Keratinocyte (primary cell): ENCODE measurements at regions not wholly inside any gene's neighbourhood (a gene's known extent, or its start where the extent isn't known, plus 50 kb on each side); places are given as distances from the start of the nearest gene placed in this dataset.

Source experiments
- CTCF ChIP-seq, 3 experiments: IDR thresholded peaks in 1 of 3; conservative IDR thresholded peaks in 1 of 3; optimal IDR thresholded peaks in 1 of 3; 2 replicates in 2 of 3; 3 replicates in 1 of 3; pipeline versions ENCODE3 to v1.5.1; 2011; ENCODE audit warnings: low read length in 3 of 3, mild to moderate bottlenecking in 3 of 3, moderate library complexity in 2 of 3, control low read depth in 1 of 3, inconsistent platforms in 1 of 3; ENCODE audit not compliant: insufficient read depth in 2 of 3; ENCODE audit errors: extremely low read depth in 1 of 3
- EZH2 ChIP-seq: IDR thresholded peaks from one replicate; pipeline ENCODE4 v1.6.1; 2012; ENCODE audit warnings: inconsistent platforms, mild to moderate bottlenecking, low read length, moderate library complexity

GRCh38 chr21:16942703-16943102 is 570.1 kb upstream of the CXADR start:
- TF ChIP-seq CTCF (optimal IDR thresholded peaks at IDR 0.05 in 1 of 3, IDR thresholded peaks at IDR 0.05 in 1 of 3, conservative IDR thresholded peaks at IDR 0.05 in 1 of 3; ENCODE audit: extremely low read depth in 1 of 3, insufficient read depth in 2 of 3, low read length in 3 of 3) (peak; percentile 66 to 69 (median 69)), EZH2 (no peak)
